GM12878 (cell line): ENCODE measurements at regions not wholly inside any gene's neighbourhood (a gene's known extent, or its start where the extent isn't known, plus 50 kb on each side); places are given as distances from the start of the nearest gene placed in this dataset.

Experiments used
- ATAC-seq: fragments of 200-7000 bp; cut with Tn5 transposase; 3 replicates; pipeline ENCODE4 v1.9.1; 2020; ENCODE audit warnings: mild to moderate bottlenecking, moderate library complexity
- BruUV-seq: library from RNA; stranded (reverse); fragments of 400-500 nt; replicated peaks from 2 replicates; lab custom pipeline; 2021; lab: Mats Ljungman, UMichigan
- CTCF ChIA-PET: fragments of 300-600 bp; sonication (Branson Sonifier 250); formaldehyde crosslinking; extraction: SDS; loops from one replicate; lab custom pipeline; 2021; ENCODE audit warnings: inconsistent platforms; lab: Yijun Ruan, JAX
- POLR2A ChIA-PET: fragments of 350-600 bp; formaldehyde crosslinking; extraction: SDS; loops from one replicate; lab custom pipeline; 2021; ENCODE audit warnings: inconsistent platforms; lab: Charles Lee
- RAD21 ChIA-PET: fragments of 300-600 bp; sonication (Branson Sonifier 250); formaldehyde crosslinking; loops from one replicate; lab custom pipeline; 2023; ENCODE audit warnings: antibody characterized with exemption; ENCODE audit not compliant: unreplicated experiment; lab: Charles Lee
- SMC1A ChIA-PET: fragments of 300-600 bp; sonication (Branson Sonifier 250); formaldehyde crosslinking; loops from one replicate; lab custom pipeline; 2023; ENCODE audit not compliant: unreplicated experiment, uncharacterized antibody; lab: Charles Lee
- DNase-seq: peaks from one replicate; pipeline ENCODE4 v3.0.0-alpha.2; 2011; ENCODE audit warnings: low read depth, low spot score
- FAIRE-seq: peaks from 3 replicates; lab custom pipeline; 2011; peaks lifted over from hg19 to GRCh38; lab: Jason Lieb, UNC
- H2AFZ ChIP-seq: 2 replicates; pipeline ENCODE4 v1.6.0; 2011; ENCODE audit warnings: low read depth, low read length, control low read depth; ENCODE audit not compliant: control insufficient read depth
- H3K27ac ChIP-seq: 2 replicates; pipeline ENCODE4 v1.5.1; 2011; ENCODE audit warnings: control low read depth; ENCODE audit not compliant: control insufficient read depth, insufficient read depth
- H3K27me3 ChIP-seq, 2 experiments: replicated peaks in 1 of 2; 2 replicates each; pipeline versions ENCODE4 v1.6.0 to v1.6.1; 2011; ENCODE audit warnings: low read length in 1 of 2; ENCODE audit not compliant: control insufficient read depth in 2 of 2, insufficient read depth in 2 of 2
- H3K36me3 ChIP-seq, 2 experiments: 2 replicates each; pipeline ENCODE4 v1.5.1; 2011; ENCODE audit warnings: low read length in 1 of 2; ENCODE audit not compliant: control insufficient read depth in 2 of 2, insufficient read depth in 2 of 2
- H3K4me1 ChIP-seq: 2 replicates; pipeline ENCODE4 v1.6.1; 2011; ENCODE audit warnings: mild to moderate bottlenecking, low read length, moderate library complexity, mixed read lengths; ENCODE audit not compliant: control insufficient read depth, insufficient read depth
- H3K4me2 ChIP-seq: 2 replicates; pipeline ENCODE4 v1.6.0; 2011; ENCODE audit warnings: control low read depth; ENCODE audit not compliant: control insufficient read depth, insufficient read depth
- H3K4me3 ChIP-seq: fragments of 200-600 bp; sonication (generic); 2 replicates; pipeline ENCODE4 v1.5.1; 2016
- H3K79me2 ChIP-seq: 2 replicates; pipeline ENCODE4 v1.6.0; 2011; ENCODE audit warnings: low read length; ENCODE audit not compliant: control insufficient read depth, insufficient read depth
- H3K9ac ChIP-seq: 2 replicates; pipeline ENCODE4 v1.8.0; 2011; ENCODE audit warnings: low read length, control low read depth, mixed read lengths; ENCODE audit not compliant: control insufficient read depth, insufficient read depth
- H3K9me3 ChIP-seq: replicated peaks from 3 replicates; pipeline ENCODE4 v1.5.1; 2011; ENCODE audit warnings: mild to moderate bottlenecking, low read length; ENCODE audit not compliant: control insufficient read depth, insufficient read depth
- H4K20me1 ChIP-seq: 2 replicates; pipeline ENCODE4 v1.6.0; 2011; ENCODE audit not compliant: control insufficient read depth, insufficient read depth
- CREB1 ChIP-seq: IDR thresholded peaks from 2 replicates; pipeline ENCODE4 v1.6.1; 2012; ENCODE audit warnings: low read depth, mild to moderate bottlenecking, inconsistent platforms
- WGBS: methylation state at CpG from one replicate; pipeline ENCODE4 v1.1.6; 2016; ENCODE audit warnings: low lambda C conversion rate; ENCODE audit not compliant: insufficient replicate concordance, insufficient coverage; ENCODE audit errors: missing lambda C conversion rate; 5-methylcytosine and 5-hydroxymethylcytosine counted together
- in situ Hi-C: fragments of 300-500 bp; cut with MboI; formaldehyde crosslinking; loops from 9 replicates; pipeline ENCODE4 v1.14.3; 2018; ENCODE audit warnings: mixed read lengths
- intact Hi-C: fragments of 100-400 bp; cut with micrococcal nuclease; formaldehyde crosslinking; loops from one replicate; pipeline ENCODE4 v1.14.2; 2022; ENCODE audit not compliant: unreplicated experiment
- TF ChIP-seq, protein P1 (sequence below): fragments of 450-650 bp; IDR thresholded peaks from 2 replicates; pipeline ENCODE4 v1.6.1; 2018; ENCODE audit warnings: mild to moderate bottlenecking, low read depth, moderate library complexity; ENCODE audit not compliant: partially characterized antibody

- CTCF ChIA-PET, result interaction anchor here (0.7 to 1.7 kb wide), 9 partner anchors 8 to 71 kb away, joined by 3 to 7 read pairs (median 4); no protein-coding TSS in a partner anchor
Measured at GRCh38 chr6:6512711-6513110, 75.8 kb upstream of the LY86 start.

More at GRCh38 chr6:6512711-6513110, 75.8 kb upstream of the LY86 start:
- 96% methylated on average over 2 of the region's 2 CpGs for WGBS
- DNase-seq, result no peak
- H2AFZ ChIP-seq, result no peak overlapping the region
- no peaks in the 10 kb centered on the region; the same call in 2 of the 3 replicates for H3K9me3 ChIP-seq
- H3K79me2 ChIP-seq, result no peaks in the 10 kb centered on the region
- in situ Hi-C loops (no loop called here), intact Hi-C loops (no loop called here)
- no peak overlapping the region for H3K4me3 ChIP-seq
- ChIA-PET SMC1A (interaction anchor here (0.8 to 3.0 kb wide), 9 partner anchors 9 to 407 kb away, joined by 3 to 11 read pairs (median 4); no protein-coding TSS in a partner anchor), RAD21 (interaction anchor here (0.9 to 1.4 kb wide), 3 partner anchors 9 to 35 kb away, joined by 3 to 5 read pairs (median 4); no protein-coding TSS in a partner anchor), POLR2A (no interaction called here)
- no peak for ATAC-seq
- no peaks in the 10 kb centered on the region for H4K20me1 ChIP-seq
- no TSS peak for BruUV-seq
- H3K4me2 ChIP-seq, result no peak overlapping the region
- H3K36me3 ChIP-seq, result no peaks in the 10 kb centered on the region
- no peak overlapping the region for H3K27ac ChIP-seq
- TF ChIP-seq, protein P1, sequence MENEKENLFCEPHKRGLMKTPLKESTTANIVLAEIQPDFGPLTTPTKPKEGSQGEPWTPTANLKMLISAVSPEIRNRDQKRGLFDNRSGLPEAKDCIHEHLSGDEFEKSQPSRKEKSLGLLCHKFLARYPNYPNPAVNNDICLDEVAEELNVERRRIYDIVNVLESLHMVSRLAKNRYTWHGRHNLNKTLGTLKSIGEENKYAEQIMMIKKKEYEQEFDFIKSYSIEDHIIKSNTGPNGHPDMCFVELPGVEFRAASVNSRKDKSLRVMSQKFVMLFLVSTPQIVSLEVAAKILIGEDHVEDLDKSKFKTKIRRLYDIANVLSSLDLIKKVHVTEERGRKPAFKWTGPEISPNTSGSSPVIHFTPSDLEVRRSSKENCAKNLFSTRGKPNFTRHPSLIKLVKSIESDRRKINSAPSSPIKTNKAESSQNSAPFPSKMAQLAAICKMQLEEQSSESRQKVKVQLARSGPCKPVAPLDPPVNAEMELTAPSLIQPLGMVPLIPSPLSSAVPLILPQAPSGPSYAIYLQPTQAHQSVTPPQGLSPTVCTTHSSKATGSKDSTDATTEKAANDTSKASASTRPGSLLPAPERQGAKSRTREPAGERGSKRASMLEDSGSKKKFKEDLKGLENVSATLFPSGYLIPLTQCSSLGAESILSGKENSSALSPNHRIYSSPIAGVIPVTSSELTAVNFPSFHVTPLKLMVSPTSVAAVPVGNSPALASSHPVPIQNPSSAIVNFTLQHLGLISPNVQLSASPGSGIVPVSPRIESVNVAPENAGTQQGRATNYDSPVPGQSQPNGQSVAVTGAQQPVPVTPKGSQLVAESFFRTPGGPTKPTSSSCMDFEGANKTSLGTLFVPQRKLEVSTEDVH, result no peak
- TF ChIP-seq CREB1, result no peak
- FAIRE-seq, result no peak
- H3K4me1 ChIP-seq, result peaks cover 17% of the 10 kb centered on the region
- H3K27me3 ChIP-seq, result no peaks in the 10 kb centered on the region
- H3K9ac ChIP-seq, result no peak overlapping the region
